ENCODE measurements at regions not wholly inside any gene's neighbourhood (a gene's known extent, or its start where the extent isn't known, plus 50 kb on each side); places are given as distances from the start of the nearest gene placed in this dataset.

DNA sequence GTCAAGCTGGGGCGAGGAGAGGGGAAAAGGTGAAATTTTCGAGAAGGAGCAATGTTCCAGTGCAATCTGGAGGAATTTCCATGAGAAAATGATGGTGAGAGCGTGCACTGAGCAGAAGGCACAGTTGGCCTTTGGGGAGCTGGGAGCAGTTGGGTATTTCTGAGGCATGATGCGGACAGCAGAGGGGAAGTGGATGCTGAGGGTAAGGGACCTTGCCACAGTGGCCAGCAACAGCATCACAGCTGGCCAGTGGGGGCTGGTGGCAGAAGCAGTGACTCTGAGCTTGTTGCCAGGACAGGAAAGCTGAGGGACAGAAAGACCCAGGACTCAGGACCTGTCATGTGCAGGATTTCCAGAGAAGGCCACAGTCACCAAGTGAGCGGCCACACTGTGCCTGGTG lies 98.9 kb downstream of the LSM3 start:
- no peak for DNase-seq (ENCODE audit: low spot score in 2 of 2)
- no peak overlapping the region for H3K4me3 ChIP-seq

DNA sequence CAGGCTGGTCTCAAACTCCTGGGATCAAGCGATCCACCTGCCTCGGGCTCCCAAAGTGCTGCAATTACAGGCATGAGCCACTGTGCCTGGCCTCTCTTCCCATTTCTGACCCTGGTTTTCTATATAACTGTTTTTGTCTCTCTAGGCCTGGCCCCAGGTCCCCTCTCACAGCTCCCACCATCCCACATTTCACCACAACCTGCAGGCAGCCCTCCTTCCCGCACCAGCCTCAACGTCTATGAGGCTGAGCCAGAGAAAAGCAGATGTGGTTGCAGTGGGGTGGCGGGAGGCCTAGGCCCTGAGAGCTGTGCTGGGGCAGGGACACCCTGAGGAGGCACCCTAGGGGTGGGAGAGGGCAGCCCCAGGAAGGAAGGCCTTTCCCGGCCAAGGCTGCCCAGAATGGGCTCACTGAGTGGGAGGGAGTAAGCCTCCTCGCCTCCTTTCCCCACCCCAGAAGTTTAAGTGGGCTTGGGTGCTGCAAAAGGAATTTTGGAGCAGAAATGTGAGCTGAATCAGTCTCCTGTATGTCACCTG lies 99.7 kb downstream of the LSM3 start:
- H3K4me3 ChIP-seq, result no peak overlapping the region
- no peak for DNase-seq (ENCODE audit: low spot score in 2 of 2)
- H3K27me3 ChIP-seq (ENCODE audit: low read depth), result no peaks in the 10 kb centered on the region
- no peaks in the 10 kb centered on the region for H3K9me3 ChIP-seq
- peaks cover 3% of the 10 kb centered on the region for H3K4me1 ChIP-seq
- in situ Hi-C loops (cut with MboI; ENCODE audit: low sequenced_read_pairs), result no loop called here
- no peaks in the 10 kb centered on the region for H3K36me3 ChIP-seq (replicated peaks)

More for the DNA sequence above, 98.9 kb downstream of the LSM3 start:
- in situ Hi-C loops (cut with MboI; ENCODE audit: low sequenced_read_pairs), result no loop called here
- no peaks in the 10 kb centered on the region for H3K9me3 ChIP-seq
- no peaks in the 10 kb centered on the region for H3K27me3 ChIP-seq (ENCODE audit: low read depth)
- no peaks in the 10 kb centered on the region for H3K36me3 ChIP-seq (replicated peaks)
- H3K4me1 ChIP-seq, result peaks cover 11% of the 10 kb centered on the region

DNA sequence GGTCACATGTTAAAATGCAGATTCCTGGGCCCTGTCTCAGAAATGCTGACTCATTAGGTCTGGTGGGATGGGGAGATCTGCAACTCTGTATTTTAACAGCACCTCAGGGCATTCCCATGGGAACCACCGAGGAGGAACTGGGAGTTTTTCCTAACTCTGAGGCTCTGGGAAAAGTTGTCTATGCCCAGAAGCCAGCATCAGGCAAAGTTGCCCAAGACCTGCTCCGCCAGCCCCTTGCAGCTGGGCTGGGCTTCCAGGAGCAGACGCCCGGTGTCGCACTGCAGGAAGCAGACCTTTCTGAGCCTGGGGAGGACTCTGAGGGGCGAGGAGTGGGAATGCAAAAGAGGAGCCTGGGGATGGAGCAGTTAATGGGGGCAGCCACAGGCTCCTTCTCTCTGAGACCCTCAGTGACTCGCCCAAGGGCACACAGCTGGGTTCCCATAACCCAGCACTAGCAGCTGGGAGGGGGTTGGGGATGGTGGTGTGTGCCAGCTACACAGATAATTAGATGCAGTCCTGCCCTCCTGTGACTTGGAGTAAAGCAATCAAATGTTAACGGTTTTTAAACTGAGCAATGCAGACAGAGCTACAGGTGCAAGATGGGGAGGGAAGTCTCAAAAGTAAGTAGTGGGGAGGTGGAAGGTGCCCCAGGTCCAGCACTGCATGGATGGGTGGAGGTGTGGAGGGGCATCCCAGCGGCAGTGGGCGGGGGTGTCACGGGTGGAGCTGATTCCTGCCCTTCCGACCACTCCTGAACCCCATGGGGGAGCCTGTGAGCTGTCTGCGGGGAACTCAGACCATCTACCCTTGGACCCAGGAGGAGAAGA lies 100.4 kb downstream of the LSM3 start:
- no peak overlapping the region for H3K4me3 ChIP-seq
- in situ Hi-C loops (cut with MboI; ENCODE audit: low sequenced_read_pairs), result no loop called here
- no peaks in the 10 kb centered on the region for H3K4me1 ChIP-seq
- DNase-seq (ENCODE audit: low spot score in 2 of 2), result no peak
- no peaks in the 10 kb centered on the region for H3K9me3 ChIP-seq
- H3K36me3 ChIP-seq (replicated peaks), result no peaks in the 10 kb centered on the region
- no peaks in the 10 kb centered on the region for H3K27me3 ChIP-seq (ENCODE audit: low read depth)

DNA sequence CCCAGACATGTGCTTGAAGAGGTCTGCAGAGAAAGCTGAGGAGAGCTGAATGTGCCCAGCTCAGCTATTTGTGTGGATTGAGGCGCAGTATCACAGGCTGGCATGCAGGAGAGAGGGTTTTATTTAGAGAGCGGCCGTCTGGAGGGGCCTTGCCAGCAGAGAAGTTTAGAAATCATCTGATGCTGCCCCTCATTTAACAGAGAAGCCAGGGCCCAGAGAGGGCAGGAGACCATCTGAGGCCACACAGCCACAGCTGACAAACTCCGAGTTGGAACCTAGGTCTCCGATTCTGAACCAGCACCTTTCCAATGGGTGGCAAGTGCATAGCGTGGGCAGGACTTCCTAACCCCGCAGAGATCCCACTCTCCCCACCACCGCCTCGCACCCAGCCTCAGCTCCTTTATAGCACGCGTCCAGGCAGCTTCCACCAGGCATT lies 101.0 kb downstream of the LSM3 start:
- no peak overlapping the region for H3K4me3 ChIP-seq
- no peaks in the 10 kb centered on the region for H3K36me3 ChIP-seq (replicated peaks)
- DNase-seq (ENCODE audit: low spot score in 2 of 2), result no peak
- in situ Hi-C loops (cut with MboI; ENCODE audit: low sequenced_read_pairs), result no loop called here
- no peaks in the 10 kb centered on the region for H3K4me1 ChIP-seq
- H3K27me3 ChIP-seq (ENCODE audit: low read depth), result no peaks in the 10 kb centered on the region
- H3K9me3 ChIP-seq, result no peaks in the 10 kb centered on the region

DNA sequence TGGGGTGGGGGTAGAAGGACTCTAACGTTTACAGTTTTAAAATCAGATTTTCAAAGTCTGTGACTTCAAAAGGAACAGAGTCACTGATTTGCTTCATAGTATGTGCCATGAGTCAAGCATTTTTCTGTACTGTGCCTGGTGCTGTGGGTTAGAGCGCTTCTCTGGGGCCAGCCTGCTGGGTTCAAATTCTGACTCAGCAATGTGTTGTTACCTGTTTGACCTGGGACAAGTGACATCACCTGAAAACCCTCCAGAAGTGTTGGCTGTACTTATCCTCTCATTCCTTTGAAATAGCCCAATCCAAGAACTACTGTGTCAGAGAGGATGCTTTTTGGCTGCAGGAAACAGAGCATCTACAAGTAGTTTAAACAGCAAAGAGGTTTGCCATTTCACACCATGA lies 101.7 kb downstream of the LSM3 start:
- no peak for DNase-seq (ENCODE audit: low spot score in 2 of 2)
- no peak overlapping the region for H3K4me3 ChIP-seq
- no peaks in the 10 kb centered on the region for H3K27me3 ChIP-seq (ENCODE audit: low read depth)
- H3K9me3 ChIP-seq, result no peaks in the 10 kb centered on the region
- no peaks in the 10 kb centered on the region for H3K36me3 ChIP-seq (replicated peaks)
- no peaks in the 10 kb centered on the region for H3K4me1 ChIP-seq
- in situ Hi-C loops (cut with MboI; ENCODE audit: low sequenced_read_pairs), result no loop called here

DNA sequence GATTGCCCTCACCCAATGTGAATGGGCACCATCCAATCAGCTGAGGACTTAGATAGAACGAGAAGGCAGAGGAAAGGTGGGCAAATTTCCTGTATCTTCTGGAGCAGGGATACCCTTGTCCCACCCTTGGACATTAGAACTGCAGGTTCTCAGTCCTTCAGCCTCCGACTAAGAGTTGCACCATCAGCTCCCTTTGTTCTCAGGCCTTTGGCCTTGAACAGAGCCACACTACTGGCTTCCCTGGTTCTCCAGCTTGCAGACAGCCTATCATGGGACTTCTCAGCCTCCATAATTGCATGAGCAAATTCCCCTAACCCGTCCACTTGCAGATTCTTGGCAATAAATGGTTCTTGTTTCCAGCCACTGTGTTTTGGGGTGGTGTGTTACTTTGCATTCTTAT lies 102.4 kb downstream of the LSM3 start:
- Histone ChIP-seq H3K4me3 (no peak overlapping the region), H3K27me3 (ENCODE audit: low read depth) (no peaks in the 10 kb centered on the region), H3K36me3 (replicated peaks) (no peaks in the 10 kb centered on the region), H3K9me3 (no peaks in the 10 kb centered on the region), H3K4me1 (no peaks in the 10 kb centered on the region)
- in situ Hi-C loops (cut with MboI; ENCODE audit: low sequenced_read_pairs), result no loop called here
- no peak for DNase-seq (ENCODE audit: low spot score in 2 of 2)

DNA sequence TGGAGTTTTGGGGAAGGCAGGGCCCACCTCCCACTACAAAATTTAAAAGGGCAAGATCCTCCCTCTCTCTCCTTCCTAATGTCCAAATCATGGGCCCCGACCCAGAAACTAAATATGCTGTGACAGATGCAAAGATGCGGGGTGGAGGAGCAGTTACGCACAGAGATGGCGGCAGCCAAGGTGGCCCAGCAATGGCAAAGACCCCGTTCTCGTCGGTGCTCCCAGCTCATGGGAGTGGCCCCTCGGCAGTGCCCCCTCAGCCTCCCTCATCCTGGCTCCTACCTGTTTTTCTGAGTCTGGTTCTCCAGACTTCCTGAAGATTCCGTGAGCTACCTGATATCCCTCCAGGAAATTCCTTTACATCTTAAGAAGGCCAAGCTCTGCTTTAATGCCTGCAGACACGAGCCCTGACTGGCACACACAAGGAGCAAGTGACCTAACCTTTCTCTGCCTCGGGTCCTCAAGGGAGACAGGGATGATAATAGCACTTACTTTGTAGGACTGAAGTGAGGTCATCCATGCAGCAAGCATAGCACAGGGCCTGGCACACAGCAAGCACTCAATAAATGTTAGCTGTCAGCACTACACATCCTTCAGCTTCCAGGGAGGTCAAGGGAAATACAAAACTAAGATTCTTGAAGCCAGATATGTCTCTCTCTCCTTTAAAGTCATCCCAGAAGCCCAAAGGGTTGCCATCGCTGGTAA lies 103.5 kb downstream of the LSM3 start:
- no peak for DNase-seq (ENCODE audit: low spot score in 2 of 2)
- in situ Hi-C loops (cut with MboI; ENCODE audit: low sequenced_read_pairs), result no loop called here
- H3K4me3 ChIP-seq, result no peak overlapping the region
- H3K36me3 ChIP-seq (replicated peaks), result no peaks in the 10 kb centered on the region
- no peaks in the 10 kb centered on the region for H3K27me3 ChIP-seq (ENCODE audit: low read depth)
- H3K9me3 ChIP-seq, result no peaks in the 10 kb centered on the region
- no peaks in the 10 kb centered on the region for H3K4me1 ChIP-seq

DNA sequence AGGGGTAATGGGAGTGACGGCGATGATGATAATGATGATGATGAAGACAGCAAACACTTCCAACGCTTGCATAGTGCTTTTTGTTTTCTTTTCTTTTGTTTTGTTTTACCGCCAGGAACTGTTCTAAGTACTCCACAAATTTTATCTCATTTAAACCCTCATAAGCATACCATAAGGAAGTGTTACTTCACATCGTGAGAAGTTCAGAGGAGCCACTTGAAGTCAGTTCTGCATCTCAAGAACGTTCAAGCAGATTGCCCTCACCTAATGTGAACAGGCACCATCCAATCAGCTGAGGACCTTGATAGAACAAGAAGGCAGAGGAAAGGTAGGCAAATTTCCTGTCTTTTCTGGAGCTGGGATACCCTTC lies 104.1 kb downstream of the LSM3 start:
- in situ Hi-C loops (cut with MboI; ENCODE audit: low sequenced_read_pairs), result no loop called here
- Histone ChIP-seq H3K4me1 (no peaks in the 10 kb centered on the region), H3K27me3 (ENCODE audit: low read depth) (no peaks in the 10 kb centered on the region), H3K36me3 (replicated peaks) (no peaks in the 10 kb centered on the region), H3K4me3 (no peak overlapping the region), H3K9me3 (no peaks in the 10 kb centered on the region)
- no peak for DNase-seq (ENCODE audit: low spot score in 2 of 2)

DNA sequence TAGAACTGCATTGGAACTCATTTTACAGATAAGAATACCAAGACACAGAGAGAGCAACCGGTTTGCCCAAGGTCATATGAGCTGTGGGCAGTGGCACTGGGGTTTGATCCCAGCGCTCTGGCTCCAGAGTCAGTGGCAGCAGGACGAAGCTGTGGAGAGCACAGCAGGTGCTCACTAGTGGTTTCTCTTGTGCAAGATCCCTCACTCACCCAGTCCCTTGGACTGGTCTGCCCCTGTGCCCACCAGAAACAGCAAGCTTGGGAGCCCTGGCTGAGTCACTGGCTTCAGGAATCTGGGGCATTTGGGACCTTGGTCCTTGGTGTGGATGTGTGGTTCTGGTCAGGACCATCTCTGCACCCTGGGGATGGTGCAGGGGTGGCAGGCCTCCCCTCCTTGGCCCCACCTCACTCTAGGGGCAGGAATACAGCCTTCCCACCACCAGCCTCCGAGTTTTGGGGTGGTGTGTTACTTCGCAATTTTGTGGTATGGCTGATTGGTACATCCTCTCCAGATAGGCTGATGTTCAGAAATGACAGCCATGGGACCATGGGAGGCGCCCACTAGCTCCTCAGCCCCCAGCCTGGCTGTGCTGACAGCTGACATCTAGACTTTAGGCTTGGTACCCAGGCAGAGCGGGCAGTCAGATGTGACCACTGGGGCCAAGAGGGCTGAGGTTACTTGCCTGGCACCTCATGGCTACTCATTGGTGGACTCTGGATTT lies 104.6 kb downstream of the LSM3 start:
- Histone ChIP-seq H3K4me1 (no peaks in the 10 kb centered on the region), H3K4me3 (no peak overlapping the region), H3K27me3 (ENCODE audit: low read depth) (no peaks in the 10 kb centered on the region), H3K36me3 (replicated peaks) (no peaks in the 10 kb centered on the region), H3K9me3 (no peaks in the 10 kb centered on the region)
- DNase-seq (ENCODE audit: low spot score in 2 of 2), result no peak
- in situ Hi-C loops (cut with MboI; ENCODE audit: low sequenced_read_pairs), result no loop called here

DNA sequence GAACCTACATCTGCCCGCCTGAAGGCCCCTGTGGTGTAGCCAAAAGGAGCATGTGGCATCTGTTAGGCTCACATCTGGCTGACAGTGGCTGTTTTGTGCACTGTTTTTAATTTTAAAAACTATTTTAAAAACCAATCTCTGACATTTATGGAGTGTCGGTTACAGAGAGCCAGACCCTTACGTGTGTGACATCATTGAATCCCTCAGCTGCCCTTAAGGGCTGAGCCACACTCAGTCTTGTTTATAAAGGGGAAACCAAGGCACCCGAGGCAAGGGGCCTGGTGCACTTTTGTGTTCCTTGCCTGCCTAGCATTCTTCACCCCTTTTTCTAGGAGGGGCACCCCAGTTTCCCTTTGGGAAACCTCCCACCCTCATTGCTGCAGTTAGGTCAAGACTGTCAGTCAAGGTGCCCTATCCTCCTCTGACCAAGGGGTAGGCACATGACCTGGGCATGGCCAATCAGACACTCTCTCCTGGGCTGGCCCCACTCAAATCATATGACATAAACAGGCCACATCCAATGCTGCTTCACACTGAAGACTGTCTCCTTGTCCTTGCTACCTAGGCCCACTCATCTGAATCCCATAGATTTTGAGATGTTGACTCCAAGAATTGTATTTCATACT lies 105.3 kb downstream of the LSM3 start:
- in situ Hi-C loops (cut with MboI; ENCODE audit: low sequenced_read_pairs), result no loop called here
- DNase-seq (ENCODE audit: low spot score in 2 of 2), result no peak
- Histone ChIP-seq H3K27me3 (ENCODE audit: low read depth) (no peaks in the 10 kb centered on the region), H3K4me3 (no peak overlapping the region), H3K9me3 (no peaks in the 10 kb centered on the region), H3K36me3 (replicated peaks) (no peaks in the 10 kb centered on the region), H3K4me1 (no peaks in the 10 kb centered on the region)

DNA sequence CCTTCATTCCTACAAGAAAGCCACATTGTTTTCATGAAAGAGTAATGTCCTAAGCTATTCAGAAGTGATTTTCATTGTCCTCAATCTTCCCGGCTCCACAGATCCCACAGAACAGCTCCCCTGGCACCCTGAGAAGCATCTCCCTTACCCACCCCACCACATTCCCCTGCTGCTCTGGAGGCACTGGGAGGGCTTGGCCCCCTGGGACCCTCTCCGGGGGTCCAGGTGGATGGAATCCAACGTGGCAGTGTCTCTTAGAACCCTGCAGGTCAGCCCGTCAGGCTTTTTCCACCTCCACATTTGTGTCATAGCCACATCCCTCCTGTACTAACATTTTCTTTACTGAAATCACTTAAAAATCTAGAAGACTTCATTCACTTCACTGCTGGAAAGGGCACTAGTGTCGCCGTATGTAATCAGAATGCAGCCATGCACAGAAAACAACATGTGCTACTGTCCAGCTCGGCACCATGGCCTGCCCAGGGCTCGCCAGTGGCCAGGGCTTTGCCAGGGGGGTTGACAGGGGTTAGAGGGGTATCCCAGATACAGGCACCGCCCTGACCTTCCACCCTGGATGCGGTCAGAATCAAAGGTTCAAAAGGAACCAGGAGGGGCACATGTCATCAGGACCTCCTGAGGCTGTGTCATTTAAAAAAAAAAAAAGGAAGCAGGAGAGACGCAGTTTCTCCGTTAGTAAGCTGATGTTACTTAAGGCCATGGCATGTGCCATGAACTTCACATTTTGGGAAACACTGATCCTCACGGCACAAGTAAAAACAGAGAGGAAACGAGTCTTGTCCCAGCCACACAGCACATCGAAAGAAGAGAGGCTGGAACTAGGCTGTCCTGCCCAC lies 106.3 kb downstream of the LSM3 start:
- no peaks in the 10 kb centered on the region for H3K4me1 ChIP-seq
- no peaks in the 10 kb centered on the region for H3K9me3 ChIP-seq
- H3K36me3 ChIP-seq (replicated peaks), result no peaks in the 10 kb centered on the region
- H3K27me3 ChIP-seq (ENCODE audit: low read depth), result peaks cover 3% of the 10 kb centered on the region; the same call in 1 of the 2 replicates
- no peak overlapping the region for H3K4me3 ChIP-seq
- no peak for DNase-seq (ENCODE audit: low spot score in 2 of 2)
- in situ Hi-C loops (cut with MboI; ENCODE audit: low sequenced_read_pairs), result no loop called here

DNA sequence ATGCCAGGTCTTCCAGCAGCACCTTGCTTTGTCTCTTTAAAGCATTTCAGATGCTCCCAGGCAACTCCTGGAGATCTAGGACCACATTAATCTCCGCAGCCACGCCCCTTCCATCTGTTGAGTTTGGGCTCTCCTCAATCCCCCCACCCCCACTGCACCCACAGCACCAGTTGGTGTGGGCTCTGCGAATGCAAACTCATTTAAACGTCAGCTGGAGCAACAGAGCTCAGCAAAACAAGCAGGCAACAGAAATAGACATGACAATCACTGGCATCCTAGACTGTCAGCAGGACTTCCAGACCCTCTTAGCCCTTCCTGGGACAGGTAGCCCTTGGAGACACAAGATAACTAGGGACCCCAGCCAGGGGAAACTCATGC lies 106.9 kb downstream of the LSM3 start:
- Histone ChIP-seq H3K9me3 (no peaks in the 10 kb centered on the region), H3K4me1 (peaks cover 2% of the 10 kb centered on the region), H3K27me3 (ENCODE audit: low read depth) (peaks cover 4% of the 10 kb centered on the region; the same call in 1 of the 2 replicates), H3K36me3 (replicated peaks) (no peaks in the 10 kb centered on the region), H3K4me3 (no peak overlapping the region)
- peak in 1 of 2 experiments; percentile 40 for DNase-seq (ENCODE audit: low spot score in 2 of 2)
- in situ Hi-C loops (cut with MboI; ENCODE audit: low sequenced_read_pairs), result no loop called here
